ENCODE measurements at regions not wholly inside any gene's neighbourhood (a gene's known extent, or its start where the extent isn't known, plus 50 kb on each side); places are given as distances from the start of the nearest gene placed in this dataset.

- TF ChIP-seq POLR2AphosphoS5 (IDR thresholded peaks at IDR 0.05; ENCODE audit: low read depth, low read length) (no peak), POLR2A (IDR thresholded peaks at IDR 0.05; ENCODE audit: low read depth, low read length) (no peak)
These were observed 459.2 kb upstream of the PKN2 start for GRCh38 chr1:88224906-88225305.
